GM23338 (cell line): ENCODE measurements at regions not wholly inside any gene's neighbourhood (a gene's known extent, or its start where the extent isn't known, plus 50 kb on each side); places are given as distances from the start of the nearest gene placed in this dataset.
A peak's percentile ranks its signal among the peaks of the same experiment; 100 is the strongest.

ENCODE experiments used
- ATAC-seq: fragments of 200-7000 bp; cut with Tn5 transposase; 3 replicates; pipeline ENCODE4 v1.9.1; 2020
- DNase-seq: peaks from one replicate; pipeline ENCODE4 v3.0.0-alpha.2; 2015; ENCODE audit warnings: low spot score
- H2AFZ ChIP-seq: fragments of 200-600 bp; sonication (generic); 2 replicates; pipeline ENCODE4 v1.8.0; 2016; ENCODE audit warnings: antibody characterized with exemption, mild to moderate bottlenecking, moderate library complexity
- H3F3A ChIP-seq: fragments of 200-600 bp; sonication (generic); replicated peaks from 2 replicates; pipeline ENCODE4 v1.8.0; 2017; ENCODE audit warnings: antibody characterized with exemption, mixed run types, low read depth
- H3K27ac ChIP-seq: fragments of 200-600 bp; sonication (generic); 2 replicates; pipeline ENCODE4 v1.6.1; 2016; ENCODE audit warnings: low read depth
- H3K27me3 ChIP-seq: fragments of 200-600 bp; sonication (generic); 2 replicates; pipeline ENCODE4 v1.8.0; 2016; ENCODE audit warnings: mild to moderate bottlenecking, mixed run types, moderate library complexity; ENCODE audit not compliant: insufficient read depth
- H3K36me3 ChIP-seq: fragments of 200-600 bp; sonication (generic); 2 replicates; pipeline ENCODE4 v1.8.0; 2016; ENCODE audit warnings: mild to moderate bottlenecking; ENCODE audit not compliant: insufficient read depth
- H3K4me1 ChIP-seq: fragments of 200-600 bp; sonication (generic); 2 replicates; pipeline ENCODE4 v1.8.0; 2016; ENCODE audit warnings: mild to moderate bottlenecking, moderate library complexity; ENCODE audit not compliant: insufficient read depth
- H3K4me2 ChIP-seq: fragments of 200-600 bp; sonication (generic); 2 replicates; pipeline ENCODE4 v1.7.1; 2017; ENCODE audit warnings: mixed run types
- H3K4me3 ChIP-seq: fragments of 200-600 bp; sonication (generic); 2 replicates; pipeline ENCODE4 v1.6.1; 2016; ENCODE audit warnings: mixed run types
- H3K79me2 ChIP-seq: fragments of 200-600 bp; sonication (generic); replicated peaks from 2 replicates; pipeline ENCODE4 v1.8.0; 2017; ENCODE audit warnings: mild to moderate bottlenecking; ENCODE audit not compliant: insufficient read depth
- H3K9me2 ChIP-seq: fragments of 200-600 bp; sonication (generic); 2 replicates; pipeline ENCODE4 v1.8.0; 2017; ENCODE audit not compliant: insufficient read depth
- H4K20me1 ChIP-seq: fragments of 200-600 bp; sonication (generic); replicated peaks from 2 replicates; pipeline ENCODE4 v1.8.0; 2017; ENCODE audit warnings: mild to moderate bottlenecking; ENCODE audit not compliant: insufficient read depth
- H3K27ac Mint-ChIP-seq: 2 replicates; pipeline ENCODE4 v1.8.0; 2020; ENCODE audit warnings: inconsistent platforms, mild to moderate bottlenecking, moderate library complexity, mixed read lengths
- H3K27me3 Mint-ChIP-seq: 3 replicates; pipeline ENCODE4 v1.8.0; 2022; ENCODE audit warnings: low read depth, mild to moderate bottlenecking, moderate library complexity, mixed read lengths, inconsistent platforms; ENCODE audit not compliant: insufficient read depth, poor library complexity
- H3K36me3 Mint-ChIP-seq: 3 replicates; pipeline ENCODE4 v1.8.0; 2021; ENCODE audit warnings: low read depth, mild to moderate bottlenecking, inconsistent platforms, moderate library complexity, mixed read lengths
- H3K4me1 Mint-ChIP-seq: 3 replicates; pipeline ENCODE4 v1.8.0; 2020; ENCODE audit warnings: mild to moderate bottlenecking, inconsistent platforms, mixed read lengths
- H3K4me3 Mint-ChIP-seq: 3 replicates; pipeline ENCODE4 v1.8.0; 2021; ENCODE audit warnings: moderate library complexity, mild to moderate bottlenecking, inconsistent platforms, mixed read lengths
- H3K9me3 Mint-ChIP-seq: 3 replicates; pipeline ENCODE4 v1.8.0; 2020; ENCODE audit warnings: moderate library complexity, mild to moderate bottlenecking, inconsistent platforms, mixed read lengths
- CREB1 ChIP-seq: fragments of 250-450 bp; sonication (Bioruptor Pico); IDR thresholded peaks from 2 replicates; pipeline ENCODE4 v1.5.0; 2020; ENCODE audit warnings: low read depth, mild to moderate bottlenecking, moderate library complexity
- ETS1 ChIP-seq: IDR thresholded peaks from 2 replicates; pipeline ENCODE4 v1.6.1; 2016; ENCODE audit warnings: antibody characterized with exemption
- EZH2phosphoT487 ChIP-seq: fragments of 200-600 bp; sonication (generic); IDR thresholded peaks from one replicate; pipeline ENCODE4 v1.8.1; 2018; ENCODE audit warnings: antibody characterized with exemption; ENCODE audit not compliant: unreplicated experiment
- JUNB ChIP-seq: IDR thresholded peaks from one replicate; pipeline ENCODE4 v1.6.1; 2016; ENCODE audit warnings: antibody characterized with exemption; ENCODE audit not compliant: unreplicated experiment
- NANOG ChIP-seq: IDR thresholded peaks from 2 replicates; pipeline ENCODE4 v1.6.1; 2016; ENCODE audit warnings: antibody characterized with exemption, borderline replicate concordance
- POLR2AphosphoS5 ChIP-seq: IDR thresholded peaks from 2 replicates; pipeline ENCODE4 v1.6.1; 2016; ENCODE audit warnings: antibody characterized with exemption, low read depth
- REST ChIP-seq: IDR thresholded peaks from one replicate; pipeline ENCODE4 v1.6.1; 2018; ENCODE audit warnings: antibody characterized with exemption; ENCODE audit not compliant: unreplicated experiment
- STAT1 ChIP-seq: IDR thresholded peaks from one replicate; pipeline ENCODE4 v1.6.1; 2016; ENCODE audit warnings: antibody characterized with exemption; ENCODE audit not compliant: unreplicated experiment
- ZNF114 ChIP-seq: fragments of 250-450 bp; sonication (Bioruptor Pico); IDR thresholded peaks from 2 replicates; pipeline ENCODE4 v1.5.0; 2020; ENCODE audit warnings: mild to moderate bottlenecking, moderate library complexity
- ZNF331 ChIP-seq: fragments of 250-450 bp; sonication (Bioruptor Pico); IDR thresholded peaks from 2 replicates; pipeline ENCODE4 v1.5.0; 2020; ENCODE audit warnings: low read depth, mild to moderate bottlenecking, moderate library complexity
- TF ChIP-seq, protein P1 (sequence below), 2 experiments: fragments of 200-600 bp in 1 of 2; sonication (generic) in 1 of 2; conservative IDR thresholded peaks; 2 replicates each; pipeline versions ENCODE4 v1.5.1 to v1.6.1; 2016 to 2017; ENCODE audit warnings: antibody characterized with exemption in 2 of 2, low read depth in 2 of 2, mild to moderate bottlenecking in 2 of 2, moderate library complexity in 1 of 2

GRCh38 chr4:187208651-187209050 lies 485.0 kb upstream of the FAT1 start (continued):
- TF ChIP-seq REST = no peak
- TF ChIP-seq CREB1 = no peak

DNA sequence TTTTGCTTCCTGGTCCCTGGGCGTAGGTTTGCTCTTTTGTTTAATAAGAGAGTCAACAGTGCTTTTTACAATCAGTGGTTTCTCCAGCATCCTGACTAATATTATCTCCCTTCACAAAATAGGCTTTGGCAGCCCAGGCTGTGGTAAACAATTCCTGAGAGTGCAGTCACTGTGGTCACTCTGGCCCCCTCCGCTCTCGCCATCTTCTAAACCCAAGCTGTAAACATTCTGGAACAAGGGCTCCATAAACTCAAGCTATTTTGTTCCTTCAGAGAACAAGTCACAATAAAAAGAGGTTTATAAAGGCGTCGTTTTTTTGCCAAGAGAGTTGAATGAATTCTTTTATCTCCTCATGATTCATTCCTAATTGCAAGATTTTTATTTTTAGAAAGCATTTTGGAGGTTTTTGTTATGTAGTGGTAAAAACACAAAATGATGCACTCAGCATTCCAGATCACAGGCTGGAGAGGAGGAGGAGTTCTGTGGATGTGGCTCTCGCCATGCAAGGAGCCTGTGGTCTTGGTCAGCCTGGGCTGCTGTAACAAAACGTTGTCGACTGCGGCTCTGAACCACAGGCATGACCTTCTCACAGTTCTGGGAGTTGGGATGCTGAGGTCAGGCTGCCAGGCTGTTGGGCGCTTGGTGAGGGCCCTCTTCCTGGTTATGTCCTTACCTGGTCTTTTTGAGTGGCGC lies 486.4 kb upstream of the FAT1 start:
- no peak overlapping the region for H3K4me2 ChIP-seq
- Mint-ChIP-seq H3K27ac (no peak overlapping the region), H3K4me1 (no peaks in the 10 kb centered on the region), H3K4me3 (no peak overlapping the region), H3K9me3 (peaks cover 3% of the 10 kb centered on the region; the same call in 2 of the 3 replicates), H3K27me3 (peaks cover 2% of the 10 kb centered on the region), H3K36me3 (no peaks in the 10 kb centered on the region)
- DNase-seq (no peak), ATAC-seq (no peak)
- H3K36me3 ChIP-seq = no peaks in the 10 kb centered on the region
- H3K27me3 ChIP-seq = no peaks in the 10 kb centered on the region
- no peaks in the 10 kb centered on the region; the same call in 1 of the 2 replicates for H4K20me1 ChIP-seq
- no peak overlapping the region for H3K4me3 ChIP-seq
- peak overlapping the region; percentile 69 for H2AFZ ChIP-seq
- H3F3A ChIP-seq = no peaks in the 10 kb centered on the region
- H3K27ac ChIP-seq = no peak overlapping the region
- no peaks in the 10 kb centered on the region for H3K79me2 ChIP-seq
- no peaks in the 10 kb centered on the region for H3K4me1 ChIP-seq
- no peaks in the 10 kb centered on the region for H3K9me2 ChIP-seq
- TF ChIP-seq NANOG (no peak), ETS1 (no peak), ZNF331 (CRISPR knock-in tag) (no peak), REST (no peak), EZH2phosphoT487 (no peak), JUNB (no peak), STAT1 (no peak), POLR2AphosphoS5 (no peak), ZNF114 (no peak)
- TF ChIP-seq, protein P1, sequence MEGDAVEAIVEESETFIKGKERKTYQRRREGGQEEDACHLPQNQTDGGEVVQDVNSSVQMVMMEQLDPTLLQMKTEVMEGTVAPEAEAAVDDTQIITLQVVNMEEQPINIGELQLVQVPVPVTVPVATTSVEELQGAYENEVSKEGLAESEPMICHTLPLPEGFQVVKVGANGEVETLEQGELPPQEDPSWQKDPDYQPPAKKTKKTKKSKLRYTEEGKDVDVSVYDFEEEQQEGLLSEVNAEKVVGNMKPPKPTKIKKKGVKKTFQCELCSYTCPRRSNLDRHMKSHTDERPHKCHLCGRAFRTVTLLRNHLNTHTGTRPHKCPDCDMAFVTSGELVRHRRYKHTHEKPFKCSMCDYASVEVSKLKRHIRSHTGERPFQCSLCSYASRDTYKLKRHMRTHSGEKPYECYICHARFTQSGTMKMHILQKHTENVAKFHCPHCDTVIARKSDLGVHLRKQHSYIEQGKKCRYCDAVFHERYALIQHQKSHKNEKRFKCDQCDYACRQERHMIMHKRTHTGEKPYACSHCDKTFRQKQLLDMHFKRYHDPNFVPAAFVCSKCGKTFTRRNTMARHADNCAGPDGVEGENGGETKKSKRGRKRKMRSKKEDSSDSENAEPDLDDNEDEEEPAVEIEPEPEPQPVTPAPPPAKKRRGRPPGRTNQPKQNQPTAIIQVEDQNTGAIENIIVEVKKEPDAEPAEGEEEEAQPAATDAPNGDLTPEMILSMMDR (conservative IDR thresholded peaks at IDR 0.05; ENCODE audit: low read depth in 2 of 2) = no peak
